Uterus (tissue), 3 donors: ENCODE measurements at regions not wholly inside any gene's neighbourhood (a gene's known extent, or its start where the extent isn't known, plus 50 kb on each side); places are given as distances from the start of the nearest gene placed in this dataset.
A peak's percentile ranks its signal among the peaks of the same experiment; 100 is the strongest.

ENCODE experiments used
- DNase-seq, 2 donors: peaks; one replicate each; pipeline ENCODE4 v3.0.0-alpha.2; 2019 to 2020
- H3K27ac ChIP-seq, 2 donors: fragments of 200-600 bp; sonication (generic); 1 replicate in 1 of 2; 2 replicates in 1 of 2; pipeline ENCODE4 v1.5.1; 2016 to 2018
- H3K27me3 ChIP-seq, 2 donors: fragments of 200-600 bp; sonication (generic); one replicate each; pipeline ENCODE4 v1.5.1; 2018 to 2019; ENCODE audit warnings: control low read depth in 1 of 2
- H3K36me3 ChIP-seq, 2 donors: fragments of 200-600 bp; sonication (generic); one replicate each; pipeline ENCODE4 v1.5.1; 2019; ENCODE audit warnings: control low read depth in 1 of 2
- H3K4me1 ChIP-seq, 2 donors: fragments of 200-600 bp; sonication (generic); one replicate each; pipeline ENCODE4 v1.5.1; 2018 to 2019; ENCODE audit warnings: control low read depth in 1 of 2
- H3K4me3 ChIP-seq, 2 donors: fragments of 200-600 bp; sonication (generic); 1 replicate in 1 of 2; 2 replicates in 1 of 2; pipeline ENCODE4 v1.5.1; 2018 to 2019; ENCODE audit warnings: mild to moderate bottlenecking in 1 of 2
- H3K9me3 ChIP-seq, 2 donors: fragments of 200-600 bp; sonication (generic); one replicate each; pipeline ENCODE4 v1.5.1; 2019; ENCODE audit warnings: control low read depth in 1 of 2
- CTCF ChIP-seq, 4 experiments: fragments of 200-600 bp in 2 of 4; fragments of 450-650 bp in 2 of 4; sonication (generic) in 2 of 4; IDR thresholded peaks; one replicate each; pipeline ENCODE4 v1.5.1; 2016 to 2019; ENCODE audit warnings: antibody characterized with exemption in 4 of 4, mild to moderate bottlenecking in 2 of 4, moderate library complexity in 1 of 4
- POLR2A ChIP-seq, 2 donors: fragments of 450-650 bp; IDR thresholded peaks; one replicate each; pipeline ENCODE4 v1.6.1; 2016; ENCODE audit warnings: antibody characterized with exemption in 2 of 2, mild to moderate bottlenecking in 1 of 2, moderate library complexity in 1 of 2
- intact Hi-C: fragments of 100-400 bp; cut with DNase I; formaldehyde crosslinking; loops from one replicate; pipeline ENCODE4 v1.15.1; 2023; ENCODE audit warnings: low total_unique reads
- donor health status: DM: yes; HTN: yes; CAD: no.

DNA sequence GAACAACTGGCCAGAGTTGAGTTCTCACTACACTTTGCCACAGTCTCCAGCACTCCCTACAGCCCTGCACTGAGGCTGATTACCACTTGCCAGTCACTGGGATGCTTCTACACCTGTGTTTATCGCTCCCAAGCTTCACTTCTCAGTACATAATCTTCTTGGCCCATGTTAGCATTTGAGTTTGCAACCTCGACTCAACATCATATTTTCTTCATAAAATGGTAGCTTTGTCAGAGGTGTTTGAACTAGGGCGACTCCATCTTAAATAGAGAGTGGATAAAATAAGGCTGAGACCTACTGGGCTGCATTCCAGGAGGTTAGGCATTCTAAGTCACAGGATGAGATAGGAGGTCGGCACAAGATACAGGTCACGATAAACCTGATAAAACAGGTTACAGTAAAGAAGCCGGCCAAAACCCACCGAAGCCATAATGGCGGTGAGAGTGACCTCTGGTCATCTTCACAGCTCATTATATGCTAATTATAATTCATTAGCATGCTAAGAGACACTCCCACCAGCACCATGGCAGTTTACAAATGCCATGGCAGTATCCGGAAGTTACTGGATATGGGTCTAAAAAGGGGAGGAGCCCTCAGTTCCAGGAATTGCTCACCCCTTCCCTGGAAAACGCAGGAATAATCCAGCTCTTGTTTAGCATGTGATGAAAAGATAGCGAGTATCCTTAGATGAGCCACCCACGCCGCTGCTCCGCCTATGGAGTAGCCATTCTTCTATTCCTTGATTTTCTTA, 105.8 kb upstream of the KLF6 start:
- Histone ChIP-seq H3K4me1 (peaks cover 6 to 16% of the 10 kb centered on the region in 2 donors), H3K9me3 (no peaks in the 10 kb centered on the region), H3K27ac (no peak overlapping the region), H3K4me3 (no peak overlapping the region), H3K27me3 (no peaks in the 10 kb centered on the region), H3K36me3 (no peaks in the 10 kb centered on the region)
- DNase-seq: no peak
- intact Hi-C loops: no loop called here
- TF ChIP-seq CTCF (IDR thresholded peaks at IDR 0.05): no peak
- TF ChIP-seq POLR2A (IDR thresholded peaks at IDR 0.05): no peak

GRCh38 chr10:3889961-3890522, 105.0 kb upstream of the KLF6 start:
- TF ChIP-seq POLR2A (IDR thresholded peaks at IDR 0.05) (no peak), CTCF (IDR thresholded peaks at IDR 0.05) (no peak)
- Histone ChIP-seq H3K4me1 (peaks cover 6 to 16% of the 10 kb centered on the region in 2 donors), H3K27ac (no peak overlapping the region), H3K9me3 (no peaks in the 10 kb centered on the region), H3K36me3 (no peaks in the 10 kb centered on the region), H3K27me3 (no peaks in the 10 kb centered on the region), H3K4me3 (no peak overlapping the region)
- intact Hi-C loops: no loop called here
- no peak for DNase-seq

GRCh38 chr10:3887885-3888476, 103.0 kb upstream of the KLF6 start:
- no peaks in the 10 kb centered on the region for H3K36me3 ChIP-seq
- TF ChIP-seq POLR2A (IDR thresholded peaks at IDR 0.05) (no peak), CTCF (IDR thresholded peaks at IDR 0.05) (no peak)
- no peaks in the 10 kb centered on the region for H3K27me3 ChIP-seq
- peak overlapping the region; percentile 82 to 92 for H3K27ac ChIP-seq
- intact Hi-C loops: no loop called here
- no peaks in the 10 kb centered on the region for H3K9me3 ChIP-seq
- peaks cover 6 to 16% of the 10 kb centered on the region in 2 donors for H3K4me1 ChIP-seq
- H3K4me3 ChIP-seq: no peak overlapping the region
- peak; percentile 50 to 61 for DNase-seq

DNA sequence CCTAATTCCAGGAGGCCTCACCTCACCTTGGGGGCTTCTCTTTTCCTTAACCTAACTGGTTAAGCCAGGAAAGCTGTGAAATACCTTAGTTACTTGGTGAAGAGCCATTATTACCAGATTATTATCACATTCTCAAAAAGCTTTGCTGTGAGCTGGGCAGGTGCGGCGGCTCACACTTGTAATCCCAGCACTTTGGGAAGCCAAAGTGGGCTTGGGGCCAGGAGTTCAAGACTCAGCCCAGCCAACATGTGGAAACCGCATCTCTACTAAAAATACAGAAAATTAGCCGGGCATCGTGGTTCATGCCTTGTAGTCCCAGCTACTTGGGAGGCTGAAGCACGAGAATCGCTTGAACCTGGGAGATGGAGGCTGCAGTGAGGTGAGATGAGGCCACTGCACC, 102.4 kb upstream of the KLF6 start:
- H3K4me1 ChIP-seq: peaks cover 6 to 16% of the 10 kb centered on the region in 2 donors
- H3K9me3 ChIP-seq: no peaks in the 10 kb centered on the region
- H3K36me3 ChIP-seq: no peaks in the 10 kb centered on the region
- no peak overlapping the region for H3K4me3 ChIP-seq
- peak overlapping the region; percentile 82 to 92 for H3K27ac ChIP-seq
- intact Hi-C loops: no loop called here
- TF ChIP-seq POLR2A (IDR thresholded peaks at IDR 0.05) (no peak), CTCF (IDR thresholded peaks at IDR 0.05) (no peak)
- H3K27me3 ChIP-seq: no peaks in the 10 kb centered on the region
- peak in 1 of 2 donors; percentile 33 for DNase-seq

DNA sequence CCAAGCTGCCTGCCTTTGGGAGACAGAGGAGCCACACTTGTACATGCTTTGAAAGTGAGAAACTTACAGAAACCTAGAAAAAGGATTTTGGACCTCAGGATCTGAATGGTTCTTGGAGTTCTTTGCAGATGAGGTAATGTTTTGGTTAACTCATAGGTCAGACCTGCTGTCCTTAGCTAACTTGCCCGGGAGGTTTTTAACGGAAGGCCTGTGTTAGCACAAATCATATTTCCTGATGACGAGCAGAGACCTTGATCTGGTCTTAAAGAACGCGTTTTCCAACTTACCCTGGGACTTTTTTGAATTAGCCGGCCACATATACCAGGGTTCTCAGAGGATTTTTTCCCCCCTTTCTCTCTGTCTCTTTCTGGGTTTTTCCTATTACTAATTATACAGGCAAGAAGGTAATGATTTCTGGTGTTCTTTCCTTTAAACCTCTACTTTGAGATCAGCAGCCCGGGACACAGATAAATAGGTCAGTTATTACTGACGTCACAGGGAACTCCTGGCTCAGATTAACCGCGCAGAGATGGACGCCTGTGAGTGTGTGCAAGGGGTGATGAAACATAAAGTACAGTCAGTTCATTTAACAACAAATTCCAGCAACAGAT, 101.7 kb upstream of the KLF6 start:
- no peaks in the 10 kb centered on the region for H3K9me3 ChIP-seq
- intact Hi-C loops: no loop called here
- H3K4me3 ChIP-seq: no peak overlapping the region
- H3K27ac ChIP-seq: peak overlapping the region; percentile 82 to 92
- DNase-seq: peak; percentile 62 to 64
- no peaks in the 10 kb centered on the region for H3K27me3 ChIP-seq
- no peaks in the 10 kb centered on the region for H3K36me3 ChIP-seq
- no peak for TF ChIP-seq POLR2A (IDR thresholded peaks at IDR 0.05)
- TF ChIP-seq CTCF (IDR thresholded peaks at IDR 0.05): no peak
- peaks cover 6 to 16% of the 10 kb centered on the region in 2 donors for H3K4me1 ChIP-seq
